ENCODE measurements at regions not wholly inside any gene's neighbourhood (a gene's known extent, or its start where the extent isn't known, plus 50 kb on each side); places are given as distances from the start of the nearest gene placed in this dataset.

DNA sequence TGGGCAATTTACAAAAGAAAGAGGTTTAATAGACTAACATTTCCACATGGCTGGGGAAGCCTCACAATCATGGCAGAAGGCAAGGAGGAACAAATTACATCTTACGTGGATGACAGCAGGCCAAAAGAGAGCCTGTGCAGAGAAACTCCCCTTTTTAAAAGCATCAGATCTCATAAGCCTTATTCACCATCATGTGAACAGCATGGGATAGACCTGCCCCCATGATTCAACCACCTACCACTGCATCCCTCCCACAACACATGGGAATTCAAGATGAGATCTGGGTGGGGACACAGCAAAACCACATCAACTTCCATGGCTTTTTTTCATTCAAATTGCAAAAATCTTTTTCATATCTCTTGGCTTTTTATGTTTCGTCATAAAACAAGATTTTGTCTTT, 67.6 kb upstream of the GADL1 start:
- Histone ChIP-seq H3K4me3 (no peak overlapping the region), H3K36me3 (no peaks in the 10 kb centered on the region), H3K27ac (no peak overlapping the region), H3K27me3 (replicated peaks; ENCODE audit: insufficient read depth) (no peaks in the 10 kb centered on the region), H3K4me1 (replicated peaks) (no peaks in the 10 kb centered on the region), H3K9me3 (no peaks in the 10 kb centered on the region)
- TF ChIP-seq, protein P1, sequence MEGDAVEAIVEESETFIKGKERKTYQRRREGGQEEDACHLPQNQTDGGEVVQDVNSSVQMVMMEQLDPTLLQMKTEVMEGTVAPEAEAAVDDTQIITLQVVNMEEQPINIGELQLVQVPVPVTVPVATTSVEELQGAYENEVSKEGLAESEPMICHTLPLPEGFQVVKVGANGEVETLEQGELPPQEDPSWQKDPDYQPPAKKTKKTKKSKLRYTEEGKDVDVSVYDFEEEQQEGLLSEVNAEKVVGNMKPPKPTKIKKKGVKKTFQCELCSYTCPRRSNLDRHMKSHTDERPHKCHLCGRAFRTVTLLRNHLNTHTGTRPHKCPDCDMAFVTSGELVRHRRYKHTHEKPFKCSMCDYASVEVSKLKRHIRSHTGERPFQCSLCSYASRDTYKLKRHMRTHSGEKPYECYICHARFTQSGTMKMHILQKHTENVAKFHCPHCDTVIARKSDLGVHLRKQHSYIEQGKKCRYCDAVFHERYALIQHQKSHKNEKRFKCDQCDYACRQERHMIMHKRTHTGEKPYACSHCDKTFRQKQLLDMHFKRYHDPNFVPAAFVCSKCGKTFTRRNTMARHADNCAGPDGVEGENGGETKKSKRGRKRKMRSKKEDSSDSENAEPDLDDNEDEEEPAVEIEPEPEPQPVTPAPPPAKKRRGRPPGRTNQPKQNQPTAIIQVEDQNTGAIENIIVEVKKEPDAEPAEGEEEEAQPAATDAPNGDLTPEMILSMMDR (IDR thresholded peaks at IDR 0.05) = no peak
- TF ChIP-seq POLR2AphosphoS5 (IDR thresholded peaks at IDR 0.05) (no peak), POLR2A (IDR thresholded peaks at IDR 0.05) (no peak)
- DNase-seq (ENCODE audit: low spot score) = no peak
- intact Hi-C loops (cut with DNase I) = no loop called here
- 84% methylated on average over 2 of the region's 2 CpGs for WGBS

DNA sequence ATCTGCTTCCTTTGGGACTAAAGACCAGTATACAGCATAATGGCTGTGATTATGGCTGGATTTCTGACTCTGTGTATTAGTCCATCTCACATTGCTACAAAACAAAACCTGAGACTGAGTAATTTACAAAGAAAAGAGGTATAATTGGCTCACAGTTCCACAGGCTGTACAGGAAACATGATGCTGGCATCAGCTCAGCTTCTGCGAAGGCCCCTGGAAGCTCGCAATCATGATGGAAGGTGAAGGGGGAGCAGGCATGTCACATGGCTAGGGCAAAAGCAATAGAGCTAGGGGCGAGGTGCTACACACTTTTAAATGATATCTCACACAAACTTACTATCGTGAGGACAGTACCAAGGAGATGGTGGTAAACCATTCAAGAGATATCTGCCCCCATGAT, 68.0 kb upstream of the GADL1 start:
- Histone ChIP-seq H3K36me3 (no peaks in the 10 kb centered on the region), H3K27ac (no peak overlapping the region), H3K4me3 (no peak overlapping the region), H3K4me1 (replicated peaks) (no peaks in the 10 kb centered on the region), H3K27me3 (replicated peaks; ENCODE audit: insufficient read depth) (no peaks in the 10 kb centered on the region), H3K9me3 (no peaks in the 10 kb centered on the region)
- WGBS = 89% methylated on average over 4 of the region's 4 CpGs
- TF ChIP-seq, protein P1 (IDR thresholded peaks at IDR 0.05) = no peak
- TF ChIP-seq POLR2A (IDR thresholded peaks at IDR 0.05) (no peak), POLR2AphosphoS5 (IDR thresholded peaks at IDR 0.05) (no peak)
- intact Hi-C loops (cut with DNase I) = no loop called here
- no peak for DNase-seq (ENCODE audit: low spot score)

DNA sequence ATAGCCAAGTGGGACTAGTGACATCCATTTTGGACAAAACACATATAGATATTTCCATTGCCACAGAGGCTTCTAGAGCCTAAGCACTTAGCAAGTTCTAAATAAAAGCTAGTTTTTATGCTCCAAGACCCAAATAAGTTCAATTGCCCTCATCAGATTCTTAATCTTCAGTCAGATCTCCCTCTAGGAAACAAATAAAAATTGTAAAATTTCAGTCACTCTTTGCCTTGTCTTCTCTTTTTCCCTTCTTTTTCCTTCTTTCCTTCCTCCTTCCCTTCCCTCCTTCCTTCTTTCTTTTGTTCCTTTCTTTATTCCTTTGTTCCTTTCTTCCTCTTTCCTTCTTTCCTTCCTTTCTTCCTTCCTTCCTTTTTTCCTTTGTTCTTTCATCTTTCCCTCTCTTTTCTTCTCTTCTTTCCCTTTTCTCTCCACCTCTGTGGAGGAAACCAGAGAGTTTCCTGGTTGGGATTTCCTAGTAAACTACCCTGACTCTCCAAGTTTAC, 68.8 kb upstream of the GADL1 start:
- TF ChIP-seq, protein P1 (IDR thresholded peaks at IDR 0.05) = no peak
- no peak for TF ChIP-seq POLR2A (IDR thresholded peaks at IDR 0.05)
- no peak for TF ChIP-seq POLR2AphosphoS5 (IDR thresholded peaks at IDR 0.05)
- Histone ChIP-seq H3K4me3 (no peak overlapping the region), H3K36me3 (no peaks in the 10 kb centered on the region), H3K27me3 (replicated peaks; ENCODE audit: insufficient read depth) (no peaks in the 10 kb centered on the region), H3K27ac (no peak overlapping the region), H3K4me1 (replicated peaks) (no peaks in the 10 kb centered on the region), H3K9me3 (no peaks in the 10 kb centered on the region)
- intact Hi-C loops (cut with DNase I) = no loop called here
- DNase-seq (ENCODE audit: low spot score) = no peak

DNA sequence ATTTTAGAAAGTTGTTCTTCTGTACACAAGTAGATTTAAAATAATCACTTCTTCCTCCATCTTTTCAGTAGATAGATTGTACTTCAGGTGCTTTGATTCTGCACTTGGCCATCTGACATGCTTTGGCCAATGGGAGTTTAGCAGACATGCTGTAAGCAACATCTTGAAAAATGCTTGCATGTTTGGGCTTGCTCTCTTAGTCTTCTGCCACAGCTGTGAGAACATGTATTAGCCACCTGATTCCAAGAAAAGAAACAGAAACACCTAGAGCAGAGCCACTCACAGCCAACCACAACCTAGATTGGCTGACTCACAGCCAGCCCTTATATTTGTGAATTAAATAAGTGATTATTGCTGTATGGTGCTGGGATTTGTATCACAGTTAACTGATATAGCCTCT, 70.2 kb upstream of the GADL1 start:
- intact Hi-C loops (cut with DNase I) = no loop called here
- TF ChIP-seq, protein P1 (IDR thresholded peaks at IDR 0.05) = no peak
- TF ChIP-seq POLR2A (IDR thresholded peaks at IDR 0.05) = no peak
- TF ChIP-seq POLR2AphosphoS5 (IDR thresholded peaks at IDR 0.05) = no peak
- no peak overlapping the region for H3K4me3 ChIP-seq

DNA sequence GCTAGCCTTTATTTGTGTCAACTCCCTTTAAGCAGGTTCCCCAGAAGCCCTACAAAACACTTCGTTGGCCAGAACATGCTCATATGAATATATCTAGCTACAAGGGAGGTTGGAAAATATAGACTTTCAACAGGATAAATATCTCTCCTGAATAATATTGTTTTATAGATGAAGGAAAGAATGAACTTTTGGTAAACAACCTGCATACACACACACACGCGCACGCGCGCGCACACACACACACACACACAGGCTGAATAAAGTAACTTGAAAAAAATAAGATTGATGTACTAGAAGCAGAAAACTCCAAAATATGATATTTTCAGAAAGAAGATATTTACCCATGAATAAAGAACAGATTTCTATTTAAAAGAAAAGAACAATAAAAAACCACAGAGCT, 72.4 kb upstream of the GADL1 start:
- 85% methylated on average over 7 of the region's 7 CpGs for WGBS
- H3K4me3 ChIP-seq = no peak overlapping the region
- no peak for DNase-seq (ENCODE audit: low spot score)
- H3K27ac ChIP-seq = no peak overlapping the region
- no peaks in the 10 kb centered on the region for H3K27me3 ChIP-seq (replicated peaks; ENCODE audit: insufficient read depth)
- TF ChIP-seq, protein P1 (IDR thresholded peaks at IDR 0.05) = no peak
- TF ChIP-seq POLR2AphosphoS5 (IDR thresholded peaks at IDR 0.05) (no peak), POLR2A (IDR thresholded peaks at IDR 0.05) (no peak)
- H3K36me3 ChIP-seq = no peaks in the 10 kb centered on the region
- intact Hi-C loops (cut with DNase I) = no loop called here
- H3K4me1 ChIP-seq (replicated peaks) = no peaks in the 10 kb centered on the region
- no peaks in the 10 kb centered on the region for H3K9me3 ChIP-seq

More for the DNA sequence above, 70.2 kb upstream of the GADL1 start:
- Histone ChIP-seq H3K9me3 (no peaks in the 10 kb centered on the region), H3K27me3 (replicated peaks; ENCODE audit: insufficient read depth) (no peaks in the 10 kb centered on the region), H3K27ac (no peak overlapping the region), H3K36me3 (no peaks in the 10 kb centered on the region), H3K4me1 (replicated peaks) (no peaks in the 10 kb centered on the region)
- DNase-seq (ENCODE audit: low spot score) = no peak

Measured in prostate gland (tissue), 2 donors.